GM12891 (cell line): ENCODE measurements at regions not wholly inside any gene's neighbourhood (a gene's known extent, or its start where the extent isn't known, plus 50 kb on each side); places are given as distances from the start of the nearest gene placed in this dataset.

ENCODE experiments used
- POLR2A ChIP-seq: IDR thresholded peaks from 2 replicates; pipeline ENCODE4 v1.6.1; 2011; ENCODE audit warnings: low read depth, low read length, control low read depth
- POLR2AphosphoS5 ChIP-seq: IDR thresholded peaks from 2 replicates; pipeline ENCODE4 v1.6.1; 2011; ENCODE audit warnings: low read depth, low read length, control low read depth
- POU2F2 ChIP-seq: IDR thresholded peaks from 2 replicates; pipeline ENCODE4 v1.6.1; 2011; ENCODE audit warnings: low read depth, mild to moderate bottlenecking, control low read depth, low read length, moderate library complexity
- SPI1 ChIP-seq: IDR thresholded peaks from 2 replicates; pipeline ENCODE4 v1.6.1; 2011; ENCODE audit warnings: low read depth, low read length, control low read depth

DNA sequence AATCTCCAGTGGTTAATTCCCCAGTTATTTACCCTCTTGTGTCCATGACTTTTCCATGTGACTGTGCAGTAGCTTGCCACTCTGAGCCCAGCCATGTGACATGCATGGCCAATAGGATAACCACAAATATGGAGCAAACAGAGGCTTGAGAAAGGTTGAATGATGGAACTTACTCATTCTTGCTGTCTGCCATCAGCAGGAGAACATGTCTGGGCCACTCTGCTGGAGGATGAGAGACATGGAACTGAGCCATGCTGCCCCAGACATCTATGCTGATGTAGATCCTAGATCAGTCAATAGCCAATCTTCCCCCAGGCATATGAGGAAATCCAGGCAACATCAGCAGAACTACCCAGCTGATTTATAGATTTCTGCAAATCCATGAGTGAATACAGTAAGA lies 992.3 kb upstream of the FANCL start:
- TF ChIP-seq POLR2AphosphoS5 (no peak), POLR2A (no peak), SPI1 (no peak), POU2F2 (no peak)
